K562 (cell line): ENCODE measurements at regions not wholly inside any gene's neighbourhood (a gene's known extent, or its start where the extent isn't known, plus 50 kb on each side); places are given as distances from the start of the nearest gene placed in this dataset.

Experiments
- ARID3A ChIP-seq: IDR thresholded peaks from 2 replicates; pipeline ENCODE4 v1.6.1; 2012; ENCODE audit warnings: low read depth, low read length, improper control_type of control experiment, borderline replicate concordance
- ATF2 ChIP-seq: sonication (generic); formaldehyde crosslinking; IDR thresholded peaks from 2 replicates; pipeline ENCODE4 v1.8.1; 2022; ENCODE audit warnings: missing genetic modification reagents
- CEBPB ChIP-seq: fragments of 450-650 bp; IDR thresholded peaks from 2 replicates; pipeline ENCODE4 v1.6.1; 2016; ENCODE audit warnings: missing genetic modification characterization, missing compliant biosample characterization
- EP300 ChIP-seq: IDR thresholded peaks from 2 replicates; pipeline ENCODE4 v1.6.1; 2012; ENCODE audit warnings: low read length, improper control_type of control experiment
- FOSL1 ChIP-seq: fragments of 200-800 bp; sonication (Bioruptor generic); conservative IDR thresholded peaks from 2 replicates; pipeline ENCODE4 v1.6.1; 2016; ENCODE audit warnings: missing genetic modification characterization, missing compliant biosample characterization
- MBD2 ChIP-seq: sonication (generic); IDR thresholded peaks from 2 replicates; pipeline ENCODE4 v1.6.1; 2016; ENCODE audit warnings: low read depth, borderline replicate concordance
- MYBL2 ChIP-seq, 2 experiments: fragments of 450-650 bp in 1 of 2; sonication (generic) in 1 of 2; formaldehyde crosslinking in 1 of 2; IDR thresholded peaks; 2 replicates each; pipeline versions ENCODE4 v1.6.1 to v1.8.1; 2017 to 2022; ENCODE audit warnings: borderline replicate concordance in 1 of 2, inconsistent platforms in 1 of 2, low read depth in 1 of 2, mild to moderate bottlenecking in 1 of 2, missing genetic modification reagents in 1 of 2, moderate library complexity in 1 of 2
- NFATC3 ChIP-seq: fragments of 450-650 bp; IDR thresholded peaks from 2 replicates; pipeline ENCODE4 v1.6.1; 2017; ENCODE audit warnings: mild to moderate bottlenecking
- PATZ1 ChIP-seq: fragments of 250-450 bp; sonication (Bioruptor Pico); IDR thresholded peaks from 2 replicates; pipeline ENCODE4 v1.5.0; 2020; ENCODE audit warnings: mild to moderate bottlenecking, borderline replicate concordance
- SMARCE1 ChIP-seq: fragments of 450-650 bp; IDR thresholded peaks from 2 replicates; pipeline ENCODE4 v1.7.1; 2016; ENCODE audit warnings: mild to moderate bottlenecking
- TRIM24 ChIP-seq, 2 experiments: fragments of 450-650 bp; IDR thresholded peaks; 2 replicates each; pipeline ENCODE4 v1.6.1; 2016
- ZFP1 ChIP-seq: fragments of 450-650 bp; formaldehyde crosslinking; IDR thresholded peaks from 2 replicates; pipeline ENCODE4 v1.4.0; 2020; ENCODE audit warnings: mild to moderate bottlenecking, mixed read lengths
- ZNF134 ChIP-seq: fragments of 250-450 bp; sonication (Bioruptor Pico); conservative IDR thresholded peaks from 2 replicates; pipeline ENCODE4 v1.4.0; 2020
- ZNF707 ChIP-seq: fragments of 250-450 bp; sonication (Bioruptor Pico); conservative IDR thresholded peaks from 2 replicates; pipeline ENCODE4 v1.8.0; 2022; ENCODE audit warnings: inconsistent platforms, mild to moderate bottlenecking, moderate library complexity
- TF ChIP-seq, protein P1 (sequence below), 2 experiments: fragments of 200-800 bp in 1 of 2; sonication (Bioruptor generic) in 1 of 2; sonication (generic) in 1 of 2; formaldehyde crosslinking in 1 of 2; IDR thresholded peaks in 1 of 2; conservative IDR thresholded peaks in 1 of 2; 2 replicates each; pipeline versions ENCODE4 v1.5.0 to v1.6.1; 2016 to 2020; ENCODE audit warnings: missing compliant biosample characterization in 1 of 2, missing genetic modification characterization in 1 of 2, missing genetic modification reagents in 1 of 2
- TF ChIP-seq, protein P2 (sequence below), 2 experiments: fragments of 450-650 bp; IDR thresholded peaks; 2 replicates each; pipeline ENCODE4 v1.6.1; 2018; ENCODE audit warnings: mild to moderate bottlenecking in 2 of 2, low read depth in 1 of 2; ENCODE audit not compliant: partially characterized antibody in 2 of 2

- TF ChIP-seq, protein P1, sequence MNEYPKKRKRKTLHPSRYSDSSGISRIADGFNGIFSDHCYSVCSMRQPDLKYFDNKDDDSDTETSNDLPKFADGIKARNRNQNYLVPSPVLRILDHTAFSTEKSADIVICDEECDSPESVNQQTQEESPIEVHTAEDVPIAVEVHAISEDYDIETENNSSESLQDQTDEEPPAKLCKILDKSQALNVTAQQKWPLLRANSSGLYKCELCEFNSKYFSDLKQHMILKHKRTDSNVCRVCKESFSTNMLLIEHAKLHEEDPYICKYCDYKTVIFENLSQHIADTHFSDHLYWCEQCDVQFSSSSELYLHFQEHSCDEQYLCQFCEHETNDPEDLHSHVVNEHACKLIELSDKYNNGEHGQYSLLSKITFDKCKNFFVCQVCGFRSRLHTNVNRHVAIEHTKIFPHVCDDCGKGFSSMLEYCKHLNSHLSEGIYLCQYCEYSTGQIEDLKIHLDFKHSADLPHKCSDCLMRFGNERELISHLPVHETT (CRISPR knock-in tag; conservative IDR thresholded peaks at IDR 0.05 in 1 of 2, IDR thresholded peaks at IDR 0.05 in 1 of 2) = peak in 1 of 2 experiments; percentile 42; a peak in 1 of 4 replicates
- TF ChIP-seq MYBL2 (IDR thresholded peaks at IDR 0.05; ENCODE audit: low read depth) (no peak; the same call in 1 of the 2 replicates), MYBL2 (CRISPR knock-in tag; IDR thresholded peaks at IDR 0.05; ENCODE audit: borderline replicate concordance) (no peak), MBD2 (0 out of 2 replicates have a peak, but pooled peaks have one; percentile 20), TRIM24 (IDR thresholded peaks at IDR 0.05) (peak in 1 of 2 experiments; percentile 62; a peak in 3 of 4 replicates), CEBPB (tag) (peak; percentile 86), ATF2 (no peak), ARID3A (no peak), SMARCE1 (peak; percentile 87), ZNF707 (no peak), ZNF134 (CRISPR knock-in tag) (0 out of 2 replicates have a peak, but pooled peaks have one; percentile 7), ZFP1 (CRISPR knock-in tag) (no peak), NFATC3 (0 out of 2 replicates have a peak, but pooled peaks have one; percentile 36), FOSL1 (peak; percentile 85), EP300 (peak; percentile 68), PATZ1 (CRISPR knock-in tag) (no peak)
- TF ChIP-seq, protein P2, sequence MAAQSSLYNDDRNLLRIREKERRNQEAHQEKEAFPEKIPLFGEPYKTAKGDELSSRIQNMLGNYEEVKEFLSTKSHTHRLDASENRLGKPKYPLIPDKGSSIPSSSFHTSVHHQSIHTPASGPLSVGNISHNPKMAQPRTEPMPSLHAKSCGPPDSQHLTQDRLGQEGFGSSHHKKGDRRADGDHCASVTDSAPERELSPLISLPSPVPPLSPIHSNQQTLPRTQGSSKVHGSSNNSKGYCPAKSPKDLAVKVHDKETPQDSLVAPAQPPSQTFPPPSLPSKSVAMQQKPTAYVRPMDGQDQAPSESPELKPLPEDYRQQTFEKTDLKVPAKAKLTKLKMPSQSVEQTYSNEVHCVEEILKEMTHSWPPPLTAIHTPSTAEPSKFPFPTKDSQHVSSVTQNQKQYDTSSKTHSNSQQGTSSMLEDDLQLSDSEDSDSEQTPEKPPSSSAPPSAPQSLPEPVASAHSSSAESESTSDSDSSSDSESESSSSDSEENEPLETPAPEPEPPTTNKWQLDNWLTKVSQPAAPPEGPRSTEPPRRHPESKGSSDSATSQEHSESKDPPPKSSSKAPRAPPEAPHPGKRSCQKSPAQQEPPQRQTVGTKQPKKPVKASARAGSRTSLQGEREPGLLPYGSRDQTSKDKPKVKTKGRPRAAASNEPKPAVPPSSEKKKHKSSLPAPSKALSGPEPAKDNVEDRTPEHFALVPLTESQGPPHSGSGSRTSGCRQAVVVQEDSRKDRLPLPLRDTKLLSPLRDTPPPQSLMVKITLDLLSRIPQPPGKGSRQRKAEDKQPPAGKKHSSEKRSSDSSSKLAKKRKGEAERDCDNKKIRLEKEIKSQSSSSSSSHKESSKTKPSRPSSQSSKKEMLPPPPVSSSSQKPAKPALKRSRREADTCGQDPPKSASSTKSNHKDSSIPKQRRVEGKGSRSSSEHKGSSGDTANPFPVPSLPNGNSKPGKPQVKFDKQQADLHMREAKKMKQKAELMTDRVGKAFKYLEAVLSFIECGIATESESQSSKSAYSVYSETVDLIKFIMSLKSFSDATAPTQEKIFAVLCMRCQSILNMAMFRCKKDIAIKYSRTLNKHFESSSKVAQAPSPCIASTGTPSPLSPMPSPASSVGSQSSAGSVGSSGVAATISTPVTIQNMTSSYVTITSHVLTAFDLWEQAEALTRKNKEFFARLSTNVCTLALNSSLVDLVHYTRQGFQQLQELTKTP (IDR thresholded peaks at IDR 0.05; ENCODE audit: low read depth in 1 of 2, partially characterized antibody in 2 of 2) = peak in 1 of 2 experiments; percentile 67
Observed at GRCh38 chr1:55474168-55474786, 259.1 kb upstream of the USP24 start (continued).
